SK-N-MC (cell line): ENCODE measurements at regions not wholly inside any gene's neighbourhood (a gene's known extent, or its start where the extent isn't known, plus 50 kb on each side); places are given as distances from the start of the nearest gene placed in this dataset.

Experiments
- EZH2 ChIP-seq: fragments of 200-600 bp; sonication (generic); IDR thresholded peaks from one replicate; pipeline ENCODE4 v1.6.1; 2017; ENCODE audit warnings: antibody characterized with exemption
- FOXP2 ChIP-seq: optimal IDR thresholded peaks from 2 replicates; pipeline ENCODE3; 2011; ENCODE audit warnings: mild to moderate bottlenecking, moderate library complexity; ENCODE audit not compliant: insufficient read depth; ENCODE audit errors: extremely low read length, control extremely low read depth
- POLR2AphosphoS5 ChIP-seq: IDR thresholded peaks from 2 replicates; pipeline ENCODE4 v1.6.1; 2012; ENCODE audit warnings: mild to moderate bottlenecking, low read depth, low read length, borderline replicate concordance

DNA sequence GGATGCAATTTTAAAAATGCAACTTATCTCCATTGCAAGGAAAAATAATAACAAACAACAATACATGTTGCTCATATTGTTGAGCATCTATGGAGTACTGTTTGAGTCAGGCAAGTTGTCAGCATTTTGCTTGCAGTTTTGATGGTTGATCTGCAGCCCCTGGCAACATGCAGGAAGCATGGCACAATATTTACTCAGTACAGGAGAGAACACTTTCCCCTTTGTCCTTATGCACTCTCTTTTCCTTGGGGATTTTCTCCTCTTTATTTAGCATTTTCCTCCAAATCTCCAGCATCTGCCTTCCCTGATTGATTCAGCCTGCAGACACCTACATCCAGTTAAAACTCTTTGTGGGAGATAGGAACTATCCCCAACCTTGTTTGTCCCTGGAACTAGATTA, 620.5 kb upstream of the LRRN3 start:
- TF ChIP-seq POLR2AphosphoS5 (no peak), EZH2 (no peak), FOXP2 (no peak)
